HepG2 (cell line): ENCODE measurements at regions not wholly inside any gene's neighbourhood (a gene's known extent, or its start where the extent isn't known, plus 50 kb on each side); places are given as distances from the start of the nearest gene placed in this dataset.

Experiments
- HIC2 ChIP-seq: sonication (generic); formaldehyde crosslinking; IDR thresholded peaks from 2 replicates; pipeline ENCODE4 v1.9.0; 2022; ENCODE audit warnings: low read depth, missing genetic modification reagents
- RNF219 ChIP-seq: sonication (generic); formaldehyde crosslinking; IDR thresholded peaks from 2 replicates; pipeline ENCODE4 v1.5.0; 2020; ENCODE audit warnings: mild to moderate bottlenecking, missing genetic modification reagents
- ZNF407 ChIP-seq: sonication (generic); formaldehyde crosslinking; IDR thresholded peaks from one replicate; pipeline ENCODE4 v1.5.1; 2020; ENCODE audit warnings: mild to moderate bottlenecking, missing genetic modification reagents; ENCODE audit errors: not compliant biosample characterization
- ZNF605 ChIP-seq: sonication (generic); formaldehyde crosslinking; IDR thresholded peaks from 2 replicates; pipeline ENCODE4 v1.8.0; 2022; ENCODE audit warnings: mild to moderate bottlenecking, missing genetic modification reagents
- TF ChIP-seq, protein P1 (sequence below): sonication (generic); formaldehyde crosslinking; IDR thresholded peaks from 2 replicates; pipeline ENCODE4 v1.4.0; 2020; ENCODE audit warnings: missing genetic modification reagents, borderline replicate concordance

DNA sequence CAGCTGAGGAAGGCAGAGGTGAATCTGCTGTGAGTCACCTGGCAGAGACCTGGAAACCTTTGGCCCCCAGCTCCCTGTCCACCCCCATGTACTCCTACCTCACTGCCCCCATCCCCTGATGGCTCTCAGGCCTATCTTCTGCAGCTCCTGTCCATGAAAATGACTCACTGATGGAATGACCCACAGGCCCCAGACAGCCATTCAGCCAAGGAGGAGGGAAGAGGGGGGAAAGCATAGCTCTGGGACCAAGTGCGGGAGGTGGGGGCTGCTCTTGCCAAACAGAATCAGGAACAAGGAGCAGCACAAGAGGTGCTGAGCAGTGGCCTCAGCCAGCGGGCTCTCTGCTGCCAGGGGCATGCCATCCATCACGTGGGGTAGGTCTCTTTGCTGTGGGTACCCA, 111.4 kb upstream of the C1QTNF9B start (continued):
- TF ChIP-seq RNF219 (CRISPR knock-in tag), result no peak
- no peak for TF ChIP-seq ZNF605 (CRISPR knock-in tag)
- no peak for TF ChIP-seq HIC2 (CRISPR knock-in tag)
- TF ChIP-seq, protein P1, sequence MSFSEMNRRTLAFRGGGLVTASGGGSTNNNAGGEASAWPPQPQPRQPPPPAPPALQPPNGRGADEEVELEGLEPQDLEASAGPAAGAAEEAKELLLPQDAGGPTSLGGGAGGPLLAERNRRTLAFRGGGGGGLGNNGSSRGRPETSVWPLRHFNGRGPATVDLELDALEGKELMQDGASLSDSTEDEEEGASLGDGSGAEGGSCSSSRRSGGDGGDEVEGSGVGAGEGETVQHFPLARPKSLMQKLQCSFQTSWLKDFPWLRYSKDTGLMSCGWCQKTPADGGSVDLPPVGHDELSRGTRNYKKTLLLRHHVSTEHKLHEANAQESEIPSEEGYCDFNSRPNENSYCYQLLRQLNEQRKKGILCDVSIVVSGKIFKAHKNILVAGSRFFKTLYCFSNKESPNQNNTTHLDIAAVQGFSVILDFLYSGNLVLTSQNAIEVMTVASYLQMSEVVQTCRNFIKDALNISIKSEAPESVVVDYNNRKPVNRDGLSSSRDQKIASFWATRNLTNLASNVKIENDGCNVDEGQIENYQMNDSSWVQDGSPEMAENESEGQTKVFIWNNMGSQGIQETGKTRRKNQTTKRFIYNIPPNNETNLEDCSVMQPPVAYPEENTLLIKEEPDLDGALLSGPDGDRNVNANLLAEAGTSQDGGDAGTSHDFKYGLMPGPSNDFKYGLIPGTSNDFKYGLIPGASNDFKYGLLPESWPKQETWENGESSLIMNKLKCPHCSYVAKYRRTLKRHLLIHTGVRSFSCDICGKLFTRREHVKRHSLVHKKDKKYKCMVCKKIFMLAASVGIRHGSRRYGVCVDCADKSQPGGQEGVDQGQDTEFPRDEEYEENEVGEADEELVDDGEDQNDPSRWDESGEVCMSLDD, result no peak
- no peak for TF ChIP-seq ZNF407 (CRISPR knock-in tag)
- TF ChIP-seq, all 625 proteins: peak for 0
